Fibroblast of pulmonary artery (primary cell): ENCODE measurements at regions not wholly inside any gene's neighbourhood (a gene's known extent, or its start where the extent isn't known, plus 50 kb on each side); places are given as distances from the start of the nearest gene placed in this dataset.

ENCODE experiments used
- DNase-seq: peaks from one replicate; pipeline ENCODE4 v3.0.0-alpha.2; 2010; ENCODE audit warnings: low read depth
- H3K4me3 ChIP-seq: replicated peaks from 2 replicates; pipeline ENCODE4 v1.5.1; 2011; ENCODE audit warnings: low read depth, mild to moderate bottlenecking, control low read depth, low read length, moderate library complexity
- TF ChIP-seq, protein P1 (sequence below): IDR thresholded peaks from 2 replicates; pipeline ENCODE4 v1.5.1; 2011; ENCODE audit warnings: mild to moderate bottlenecking, control low read depth, low read length, inconsistent platforms; ENCODE audit errors: missing control alignments

DNA sequence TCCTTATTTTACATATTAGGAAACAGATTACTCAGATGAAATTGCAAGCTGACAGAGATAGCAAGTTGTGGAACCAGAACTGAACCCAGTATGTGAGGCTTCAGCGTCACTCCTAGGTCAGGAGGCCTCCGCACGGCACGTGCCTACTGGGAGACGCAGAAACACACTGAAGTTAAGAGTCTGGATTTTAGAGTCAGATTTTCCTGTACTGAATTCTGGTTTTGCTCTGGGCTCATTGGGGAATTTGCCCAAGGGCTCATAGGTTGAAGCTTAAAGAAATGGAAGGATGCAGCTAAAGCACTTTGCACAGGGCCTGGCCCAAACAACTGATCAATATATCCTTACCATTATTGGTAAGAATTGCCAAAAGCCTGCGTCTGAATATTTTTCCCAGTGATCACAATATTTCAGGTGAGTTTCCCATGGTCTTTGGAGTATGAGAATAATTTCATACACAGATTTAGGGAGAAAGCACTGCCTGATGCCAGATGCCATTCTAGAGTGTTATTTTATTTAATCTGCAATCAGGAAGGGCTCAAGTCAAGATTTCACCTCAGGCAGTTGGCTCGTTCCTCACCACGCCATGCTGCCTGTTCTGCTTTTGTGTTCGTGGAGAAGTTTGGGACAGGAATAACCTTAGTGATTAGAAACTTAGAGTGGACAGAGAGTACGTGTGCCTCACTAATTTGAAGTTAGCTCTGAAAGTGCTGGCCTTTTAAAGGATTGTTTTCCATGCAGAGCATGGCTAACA, 331.9 kb downstream of the MYCN start:
- no peak for DNase-seq
- TF ChIP-seq, protein P1, sequence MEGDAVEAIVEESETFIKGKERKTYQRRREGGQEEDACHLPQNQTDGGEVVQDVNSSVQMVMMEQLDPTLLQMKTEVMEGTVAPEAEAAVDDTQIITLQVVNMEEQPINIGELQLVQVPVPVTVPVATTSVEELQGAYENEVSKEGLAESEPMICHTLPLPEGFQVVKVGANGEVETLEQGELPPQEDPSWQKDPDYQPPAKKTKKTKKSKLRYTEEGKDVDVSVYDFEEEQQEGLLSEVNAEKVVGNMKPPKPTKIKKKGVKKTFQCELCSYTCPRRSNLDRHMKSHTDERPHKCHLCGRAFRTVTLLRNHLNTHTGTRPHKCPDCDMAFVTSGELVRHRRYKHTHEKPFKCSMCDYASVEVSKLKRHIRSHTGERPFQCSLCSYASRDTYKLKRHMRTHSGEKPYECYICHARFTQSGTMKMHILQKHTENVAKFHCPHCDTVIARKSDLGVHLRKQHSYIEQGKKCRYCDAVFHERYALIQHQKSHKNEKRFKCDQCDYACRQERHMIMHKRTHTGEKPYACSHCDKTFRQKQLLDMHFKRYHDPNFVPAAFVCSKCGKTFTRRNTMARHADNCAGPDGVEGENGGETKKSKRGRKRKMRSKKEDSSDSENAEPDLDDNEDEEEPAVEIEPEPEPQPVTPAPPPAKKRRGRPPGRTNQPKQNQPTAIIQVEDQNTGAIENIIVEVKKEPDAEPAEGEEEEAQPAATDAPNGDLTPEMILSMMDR = no peak
- H3K4me3 ChIP-seq = no peak overlapping the region

DNA sequence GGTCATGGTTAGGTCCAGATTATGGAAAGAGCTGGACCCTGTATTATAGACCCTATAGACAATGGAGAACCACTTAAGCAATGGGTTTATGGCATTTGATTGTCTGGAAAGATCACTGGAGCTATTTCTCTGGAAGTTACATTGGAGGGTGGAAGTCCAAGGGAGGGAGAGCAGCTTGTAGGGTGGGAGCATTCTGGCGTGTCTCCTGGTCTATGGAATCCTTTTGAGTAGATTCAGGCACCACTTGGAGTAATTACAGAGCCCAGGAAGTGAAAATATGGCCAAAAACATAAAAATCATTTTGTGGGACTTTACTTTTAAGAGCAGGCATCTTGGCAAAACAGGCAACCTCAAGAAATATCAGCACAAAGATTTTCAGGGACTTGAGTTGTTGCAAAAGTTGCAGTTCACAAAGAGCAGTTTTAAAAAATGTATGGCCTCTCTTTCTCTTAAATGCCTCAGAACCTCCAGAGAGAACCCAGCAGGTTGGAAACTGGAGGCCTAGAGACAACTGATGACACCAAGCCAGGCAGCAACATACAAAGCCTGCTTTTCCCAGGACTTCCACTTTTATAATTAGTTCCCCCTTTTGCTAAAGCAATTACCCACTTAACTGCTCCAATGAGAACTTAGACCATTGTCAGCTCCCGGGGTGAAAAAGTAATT, 331.0 kb downstream of the MYCN start:
- TF ChIP-seq, protein P1 = no peak
- DNase-seq = no peak
- no peak overlapping the region for H3K4me3 ChIP-seq

DNA sequence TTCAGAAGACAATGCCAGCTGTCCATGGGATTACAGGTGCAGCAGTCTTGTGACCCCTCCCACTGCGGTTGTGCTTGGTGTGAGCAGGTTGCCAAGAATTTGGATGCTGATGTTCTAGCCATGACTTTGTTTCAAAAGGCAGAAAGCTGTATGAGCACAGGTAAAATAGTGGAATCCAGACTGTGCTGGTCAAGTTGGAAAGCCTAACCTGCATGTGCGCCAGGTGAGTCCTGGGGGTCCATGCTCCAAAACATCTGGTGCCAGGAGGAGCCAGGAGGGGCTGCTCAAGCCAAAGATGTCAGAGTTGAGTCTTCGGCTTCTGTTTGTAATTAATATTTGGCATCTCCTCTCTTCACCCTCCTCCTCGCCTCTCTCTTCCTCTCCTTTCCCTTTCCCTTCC, 330.1 kb downstream of the MYCN start:
- TF ChIP-seq, protein P1 = no peak
- no peak overlapping the region for H3K4me3 ChIP-seq
- no peak for DNase-seq

DNA sequence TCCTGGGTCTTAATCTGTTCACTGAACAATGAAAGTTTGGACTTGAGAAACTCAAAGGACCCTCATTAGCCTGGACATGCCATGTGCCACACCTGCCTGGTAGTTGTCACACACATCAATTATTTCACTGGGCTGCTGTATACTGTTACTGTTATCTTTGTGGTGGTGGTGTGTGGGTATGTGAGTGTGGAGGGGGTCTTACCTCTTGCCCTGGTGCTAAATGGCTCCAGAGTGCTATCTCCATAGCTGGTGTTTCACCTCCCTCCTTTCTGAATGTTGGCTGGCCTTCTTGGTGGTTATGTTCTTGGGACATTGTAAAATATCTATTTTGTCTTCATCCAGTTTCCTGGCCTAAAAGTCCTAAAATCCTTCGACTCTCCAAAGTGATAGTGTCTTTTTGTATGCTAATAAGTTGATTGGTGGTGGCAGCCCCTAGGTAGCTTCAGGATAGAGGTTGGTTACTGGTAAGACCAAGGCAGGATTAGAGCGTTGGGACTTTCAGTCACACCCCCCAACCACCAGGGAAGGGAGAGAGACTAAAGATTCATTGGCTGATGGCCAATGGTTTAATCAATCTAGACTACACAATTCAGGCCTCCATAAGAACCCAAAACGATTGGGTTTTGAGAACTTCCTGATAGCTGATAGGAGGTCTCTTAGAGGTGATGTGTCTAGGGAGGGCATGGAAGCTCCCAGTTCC, 328.1 kb downstream of the MYCN start:
- DNase-seq = no peak
- H3K4me3 ChIP-seq = no peak overlapping the region
- TF ChIP-seq, protein P1 = no peak

DNA sequence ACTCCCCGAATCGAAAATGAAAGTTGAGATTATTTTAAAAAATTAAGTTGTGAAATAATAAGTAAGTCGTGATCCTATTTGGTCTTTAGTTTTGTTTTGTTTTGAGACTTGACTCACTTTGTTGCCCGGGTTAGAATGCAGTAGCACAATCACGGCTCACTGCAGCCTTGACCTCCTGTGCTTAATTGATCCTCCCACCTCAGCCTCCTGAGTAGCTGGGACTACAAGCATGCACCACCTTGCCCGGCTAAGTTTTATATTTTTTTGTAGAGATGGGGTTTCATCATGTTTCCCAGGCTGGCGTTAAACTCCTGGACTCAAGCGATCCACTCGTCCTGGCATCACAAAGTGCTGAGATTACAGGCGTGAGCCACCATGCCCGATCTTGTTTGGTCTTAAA, 326.2 kb downstream of the MYCN start:
- DNase-seq = no peak
- TF ChIP-seq, protein P1 = no peak
- no peak overlapping the region for H3K4me3 ChIP-seq

DNA sequence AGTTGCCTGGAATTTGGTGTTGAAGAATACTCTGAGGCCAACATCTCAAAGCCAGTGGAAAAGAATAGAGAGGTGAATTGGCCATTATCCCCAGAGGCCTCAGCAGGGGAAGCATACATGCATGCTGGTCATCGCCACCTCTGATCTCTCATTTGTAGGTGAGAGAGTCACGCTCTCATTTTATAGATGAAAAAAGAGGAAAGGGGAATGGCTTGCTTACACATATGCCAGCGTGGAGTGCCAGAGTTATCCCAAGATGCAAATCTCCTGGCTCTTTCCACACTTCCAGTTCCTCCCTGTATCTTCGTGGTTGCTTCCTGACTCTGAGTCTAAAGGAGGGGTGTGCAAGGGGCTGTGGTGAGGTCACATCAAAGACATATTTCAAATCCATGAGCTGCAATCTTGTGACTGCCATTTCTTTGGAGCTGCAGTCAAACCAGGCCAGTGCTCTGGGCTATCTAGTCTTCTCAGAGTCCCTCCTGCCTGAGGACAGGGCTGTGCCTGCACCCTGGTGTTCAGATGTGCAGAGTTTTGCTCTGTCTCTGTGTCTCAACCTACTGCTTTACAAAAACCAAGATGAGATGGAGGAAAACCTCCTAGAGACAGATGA, 324.7 kb downstream of the MYCN start:
- TF ChIP-seq, protein P1 = no peak
- DNase-seq = no peak
- H3K4me3 ChIP-seq = no peak overlapping the region
